HCT116 (cell line): ENCODE measurements at regions not wholly inside any gene's neighbourhood (a gene's known extent, or its start where the extent isn't known, plus 50 kb on each side); places are given as distances from the start of the nearest gene placed in this dataset.

Experiments used
- ATAC-seq: fragments of 200-7000 bp; cut with Tn5 transposase; 2 replicates; pipeline ENCODE4 v1.9.1; 2020; ENCODE audit warnings: mild to moderate bottlenecking, moderate library complexity
- BruUV-seq: library from RNA; stranded (reverse); fragments of 400-500 nt; replicated peaks from 2 replicates; lab custom pipeline; 2021; lab: Mats Ljungman, UMichigan
- CTCF ChIA-PET: fragments of 300-600 bp; sonication (Branson Sonifier 250); formaldehyde crosslinking; loops from one replicate; lab custom pipeline; 2021; ENCODE audit warnings: antibody characterized with exemption; lab: Charles Lee
- POLR2A ChIA-PET: fragments of 300-600, 350-600 bp; sonication (Branson Sonifier 250); formaldehyde crosslinking; loops from one replicate; lab custom pipeline; 2021; ENCODE audit warnings: antibody characterized with exemption; lab: Charles Lee
- RAD21 ChIA-PET, 2 experiments: fragments of 300-600 bp; sonication (Branson Sonifier 250); formaldehyde crosslinking; loops; one replicate each; lab custom pipeline; 2023; ENCODE audit warnings: low total read pairs in 2 of 2; ENCODE audit not compliant: uncharacterized antibody in 2 of 2, unreplicated experiment in 2 of 2, low non-redundant PET in 1 of 2; lab: Charles Lee
- DNase-seq: peaks from one replicate; pipeline ENCODE4 v3.0.0-alpha.2; 2010; ENCODE audit warnings: low read depth, low spot score
- H2AFZ ChIP-seq: fragments of 200-600 bp; shearing (Covaris generic), sonication (generic); 2 replicates; pipeline ENCODE4 v1.6.1; 2017; ENCODE audit warnings: low read depth, mixed run types, mixed read lengths, antibody characterized with exemption, low read length; ENCODE audit not compliant: poor library complexity, severe bottlenecking
- H3K27ac ChIP-seq: 2 replicates; pipeline ENCODE4 v1.5.1; 2012; ENCODE audit warnings: low read depth, low read length
- H3K27me3 ChIP-seq: fragments of 200-600 bp; sonication (generic); 2 replicates; pipeline ENCODE4 v1.6.1; 2016; ENCODE audit warnings: mixed run types, low read length, mixed read lengths; ENCODE audit not compliant: insufficient read depth
- H3K36me3 ChIP-seq, 2 experiments: fragments of 200-500 bp in 1 of 2; fragments of 200-600 bp in 1 of 2; sonication (Bioruptor generic) in 1 of 2; sonication (generic) in 1 of 2; 2 replicates each; pipeline versions ENCODE4 v1.5.1 to v1.6.1; 2014 to 2016; ENCODE audit warnings: low read length in 2 of 2, inconsistent platforms in 1 of 2, mixed read lengths in 1 of 2, mixed run types in 1 of 2; ENCODE audit not compliant: insufficient read depth in 2 of 2, control insufficient read depth in 1 of 2
- H3K4me1 ChIP-seq, 2 experiments: fragments of 200-600 bp in 1 of 2; sonication (generic) in 1 of 2; 2 replicates each; pipeline versions ENCODE4 v1.5.1 to v1.6.1; 2012 to 2017; ENCODE audit warnings: low read length in 2 of 2, inconsistent platforms in 1 of 2, mild to moderate bottlenecking in 1 of 2, mixed read lengths in 1 of 2, mixed run types in 1 of 2, moderate library complexity in 1 of 2; ENCODE audit not compliant: insufficient read depth in 2 of 2, control insufficient read depth in 1 of 2
- H3K4me2 ChIP-seq: fragments of 200-600 bp; sonication (generic); 2 replicates; pipeline ENCODE4 v1.6.1; 2017; ENCODE audit warnings: mixed run types, low read length, mixed read lengths
- H3K4me3 ChIP-seq, 2 experiments: fragments of 200-600 bp in 1 of 2; sonication (generic) in 1 of 2; replicated peaks in 1 of 2; 2 replicates each; pipeline ENCODE4 v1.5.1; 2011 to 2016; ENCODE audit warnings: low read length in 2 of 2, control low read depth in 1 of 2, low read depth in 1 of 2, mild to moderate bottlenecking in 1 of 2, mixed read lengths in 1 of 2, mixed run types in 1 of 2
- H3K79me2 ChIP-seq: fragments of 200-600 bp; sonication (generic); 2 replicates; pipeline ENCODE4 v1.6.1; 2017; ENCODE audit warnings: mild to moderate bottlenecking, mixed run types, low read length, moderate library complexity, mixed read lengths; ENCODE audit not compliant: insufficient read depth
- H3K9ac ChIP-seq: fragments of 200-600 bp; sonication (generic); 2 replicates; pipeline ENCODE4 v1.6.1; 2016; ENCODE audit warnings: low read length, mixed read lengths
- H3K9me2 ChIP-seq: fragments of 200-600 bp; sonication (generic), shearing (Covaris generic); 2 replicates; pipeline ENCODE4 v1.6.1; 2017; ENCODE audit warnings: mixed run types, mild to moderate bottlenecking, moderate library complexity; ENCODE audit not compliant: insufficient read depth
- H3K9me3 ChIP-seq, 2 experiments: fragments of 200-500 bp in 1 of 2; fragments of 200-600 bp in 1 of 2; sonication (Bioruptor generic) in 1 of 2; sonication (generic) in 1 of 2; 2 replicates each; pipeline ENCODE4 v1.6.1; 2014 to 2017; ENCODE audit warnings: low read length in 2 of 2, mixed read lengths in 2 of 2, inconsistent platforms in 1 of 2, low read depth in 1 of 2, mild to moderate bottlenecking in 1 of 2, mixed run types in 1 of 2, moderate library complexity in 1 of 2; ENCODE audit not compliant: control insufficient read depth in 1 of 2, insufficient read depth in 1 of 2
- H4K20me1 ChIP-seq: fragments of 200-600 bp; sonication (generic), shearing (Covaris generic); 2 replicates; pipeline ENCODE4 v1.6.1; 2017; ENCODE audit warnings: mixed run types, mild to moderate bottlenecking, moderate library complexity; ENCODE audit not compliant: insufficient read depth
- ZBTB33 ChIP-seq: IDR thresholded peaks from 2 replicates; pipeline ENCODE4 v1.6.1; 2011; ENCODE audit warnings: mild to moderate bottlenecking, low read length, moderate library complexity; ENCODE audit not compliant: insufficient replicate concordance; ENCODE audit errors: extremely low read depth
- intact Hi-C: fragments of 100-400 bp; cut with micrococcal nuclease; formaldehyde crosslinking; loops from 2 replicates; pipeline ENCODE4 v1.10.0; 2022

- no peak overlapping the region for H3K4me2 ChIP-seq
- RAD21 ChIA-PET, result no interaction called here
- no peaks in the 10 kb centered on the region for H4K20me1 ChIP-seq
- no peak for ATAC-seq
- H3K4me3 ChIP-seq, result no peak overlapping the region
- TF ChIP-seq ZBTB33, result no peak
- POLR2A ChIA-PET, result no interaction called here
- H3K4me1 ChIP-seq, result no peaks in the 10 kb centered on the region
- H3K27ac ChIP-seq, result no peak overlapping the region
- H3K27me3 ChIP-seq, result no peaks in the 10 kb centered on the region
- no peak overlapping the region for H2AFZ ChIP-seq
- CTCF ChIA-PET, result no interaction called here
- intact Hi-C loops, result no loop called here
- no peaks in the 10 kb centered on the region for H3K79me2 ChIP-seq
- no peaks in the 10 kb centered on the region for H3K9me3 ChIP-seq
- H3K9ac ChIP-seq, result no peak overlapping the region
- no TSS peak for BruUV-seq
- no peaks in the 10 kb centered on the region for H3K36me3 ChIP-seq
- H3K9me2 ChIP-seq, result no peaks in the 10 kb centered on the region
- DNase-seq, result no peak
Observed at GRCh38 chr2:191783416-191783815, 63.5 kb downstream of the CAVIN2 start.
